ENCODE measurements at regions not wholly inside any gene's neighbourhood (a gene's known extent, or its start where the extent isn't known, plus 50 kb on each side); places are given as distances from the start of the nearest gene placed in this dataset.
A peak's percentile ranks its signal among the peaks of the same experiment; 100 is the strongest.

DNA sequence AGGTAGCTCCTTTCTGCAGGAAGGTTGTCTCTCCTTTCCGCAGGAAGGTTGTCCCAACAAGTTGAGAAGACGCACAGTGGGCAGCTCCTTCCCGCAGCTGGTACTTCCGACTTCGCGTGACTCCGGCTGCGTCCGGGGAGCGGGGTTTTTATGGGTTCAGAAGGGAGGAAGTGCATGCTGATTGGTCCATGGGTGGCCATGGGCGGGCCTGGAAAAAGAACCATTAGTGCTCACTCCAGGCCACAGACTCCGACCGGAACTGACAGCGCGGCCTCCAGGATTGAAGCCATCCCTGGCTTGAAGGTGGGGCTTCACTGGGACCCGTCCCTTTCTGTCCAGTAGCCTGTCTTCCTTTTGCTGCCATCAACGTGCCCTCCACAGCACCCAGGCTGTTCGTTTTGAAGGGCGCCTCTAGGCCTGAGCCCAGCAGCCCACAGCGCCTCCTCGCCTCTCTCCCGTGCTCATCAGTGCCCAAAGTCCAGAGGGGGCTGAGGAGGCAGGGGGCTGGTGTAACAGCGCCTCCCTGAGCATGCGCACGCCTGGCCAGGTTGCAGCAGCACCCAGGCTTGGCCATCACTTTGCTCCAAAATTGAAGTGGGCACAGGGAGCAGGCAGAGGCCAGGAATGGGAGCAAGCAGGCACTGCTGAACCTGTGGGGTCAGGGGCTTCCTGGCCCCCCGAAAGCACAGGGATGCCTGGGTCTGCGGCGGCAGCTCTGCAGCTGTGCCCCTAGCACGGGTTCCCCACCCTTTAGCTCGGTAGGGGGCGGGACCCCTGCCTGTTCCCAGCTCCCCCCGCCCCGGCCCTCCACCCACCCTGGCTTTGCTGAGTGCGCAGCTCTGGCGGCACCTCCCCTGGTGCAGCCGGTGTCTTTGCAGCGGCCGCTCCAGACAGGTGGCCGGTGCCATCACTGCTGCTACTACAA lies 330.6 kb upstream of the MCTP2 start:
- CTCF ChIA-PET, result no interaction called here
- Mint-ChIP-seq H3K4me1 (no peaks in the 10 kb centered on the region), H3K4me3 (no peak overlapping the region), H3K36me3 (no peaks in the 10 kb centered on the region), H3K9me3 (no peaks in the 10 kb centered on the region), H3K27me3 (peaks cover 4% of the 10 kb centered on the region in 2 donors), H3K27ac (no peak overlapping the region)
- POLR2A ChIA-PET, result no interaction called here
- H3K4me3 ChIP-seq (ENCODE audit: control insufficient read depth in 1 of 2, extremely low read depth in 1 of 2, low read length in 1 of 2), result no peak overlapping the region
- H3K27me3 ChIP-seq (replicated peaks in 1 of 2; ENCODE audit: control insufficient read depth in 2 of 2, extremely low read depth in 1 of 2, insufficient read depth in 2 of 2, low read length in 1 of 2), result peaks cover 0 to 4% of the 10 kb centered on the region in 2 experiments
- H3K36me3 ChIP-seq (ENCODE audit: control insufficient read depth in 2 of 2, extremely low read depth in 1 of 2, insufficient read depth in 1 of 2, low read length in 1 of 2), result no peaks in the 10 kb centered on the region
- WGBS (ENCODE audit: insufficient coverage), result 83% methylated on average over 21 of the region's 39 CpGs
- H3K4me1 ChIP-seq (ENCODE audit: control insufficient read depth in 1 of 2, extremely low read depth in 1 of 2, insufficient read depth in 2 of 2, low read length in 2 of 2), result no peaks in the 10 kb centered on the region
- ATAC-seq (replicated peaks in 1 of 4) (peak in 1 of 4 experiments; percentile 13), DNase-seq (no peak)
- H3K9me3 ChIP-seq, result no peaks in the 10 kb centered on the region
- H3K27ac ChIP-seq (ENCODE audit: low read length), result no peak overlapping the region

DNA sequence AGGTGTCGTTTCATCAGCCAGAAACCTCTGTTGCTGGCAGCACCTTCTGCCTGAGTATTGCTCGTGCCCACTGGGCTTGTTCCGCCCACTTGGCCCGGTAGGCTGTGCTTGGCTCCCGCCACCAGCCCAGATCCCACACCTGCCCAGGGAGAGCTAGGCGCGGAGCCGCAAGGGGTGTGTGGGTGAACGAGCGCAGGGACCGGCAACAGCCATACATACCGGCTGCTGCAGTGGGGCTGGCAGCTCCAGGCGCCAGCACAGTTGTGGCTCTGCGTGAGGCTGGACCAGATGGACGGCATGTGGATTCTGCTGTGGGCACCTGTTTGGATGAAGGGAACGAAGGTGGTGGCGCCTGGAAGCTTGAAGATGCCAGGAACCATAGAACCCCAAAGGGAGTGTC lies 331.5 kb upstream of the MCTP2 start:
- no peaks in the 10 kb centered on the region for H3K9me3 Mint-ChIP-seq
- POLR2A ChIA-PET, result no interaction called here
- 92% methylated on average over 17 of the region's 17 CpGs for WGBS (ENCODE audit: insufficient coverage)
- DNase-seq (no peak), ATAC-seq (replicated peaks in 1 of 4) (no peak)
- no peaks in the 10 kb centered on the region for H3K36me3 Mint-ChIP-seq
- H3K4me3 Mint-ChIP-seq, result no peak overlapping the region
- H3K4me1 ChIP-seq (ENCODE audit: control insufficient read depth in 1 of 2, extremely low read depth in 1 of 2, insufficient read depth in 2 of 2, low read length in 2 of 2), result no peaks in the 10 kb centered on the region
- CTCF ChIA-PET, result no interaction called here
- H3K9me3 ChIP-seq, result no peaks in the 10 kb centered on the region
- no peak overlapping the region for H3K27ac Mint-ChIP-seq
- no peak overlapping the region for H3K4me3 ChIP-seq (ENCODE audit: control insufficient read depth in 1 of 2, extremely low read depth in 1 of 2, low read length in 1 of 2)
- H3K27ac ChIP-seq (ENCODE audit: low read length), result no peak overlapping the region
- H3K36me3 ChIP-seq (ENCODE audit: control insufficient read depth in 2 of 2, extremely low read depth in 1 of 2, insufficient read depth in 1 of 2, low read length in 1 of 2), result no peaks in the 10 kb centered on the region
- H3K27me3 Mint-ChIP-seq, result peaks cover 4% of the 10 kb centered on the region in 2 donors
- H3K27me3 ChIP-seq (replicated peaks in 1 of 2; ENCODE audit: control insufficient read depth in 2 of 2, extremely low read depth in 1 of 2, insufficient read depth in 2 of 2, low read length in 1 of 2), result peaks cover 0 to 4% of the 10 kb centered on the region in 2 experiments
- no peaks in the 10 kb centered on the region for H3K4me1 Mint-ChIP-seq

DNA sequence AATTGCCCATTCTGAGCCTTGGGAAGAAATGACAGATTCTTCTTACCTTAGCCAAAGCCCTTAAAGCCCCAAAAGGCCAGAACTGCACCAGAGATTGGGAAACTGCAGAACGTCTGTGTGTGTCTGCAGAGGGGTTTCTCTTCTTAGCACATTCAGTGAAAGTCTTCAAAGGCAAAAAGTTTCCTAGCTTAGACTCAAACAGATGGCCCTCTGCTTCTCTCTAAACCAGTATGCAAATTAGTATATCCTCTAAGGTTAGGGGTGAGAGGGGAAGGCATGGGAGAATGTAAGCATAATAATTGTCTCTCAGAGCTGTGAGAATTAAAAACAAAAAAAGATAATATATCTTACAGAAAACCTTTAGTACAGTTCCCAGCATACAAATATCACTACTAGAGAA lies 334.0 kb upstream of the MCTP2 start:
- Histone ChIP-seq H3K4me3 (ENCODE audit: control insufficient read depth in 1 of 2, extremely low read depth in 1 of 2, low read length in 1 of 2) (no peak overlapping the region), H3K27ac (ENCODE audit: low read length) (no peak overlapping the region), H3K4me1 (ENCODE audit: control insufficient read depth in 1 of 2, extremely low read depth in 1 of 2, insufficient read depth in 2 of 2, low read length in 2 of 2) (no peaks in the 10 kb centered on the region), H3K27me3 (replicated peaks in 1 of 2; ENCODE audit: control insufficient read depth in 2 of 2, extremely low read depth in 1 of 2, insufficient read depth in 2 of 2, low read length in 1 of 2) (peaks cover 0 to 4% of the 10 kb centered on the region in 2 experiments), H3K36me3 (ENCODE audit: control insufficient read depth in 2 of 2, extremely low read depth in 1 of 2, insufficient read depth in 1 of 2, low read length in 1 of 2) (no peaks in the 10 kb centered on the region), H3K9me3 (no peaks in the 10 kb centered on the region)
- H3K4me1 Mint-ChIP-seq, result no peaks in the 10 kb centered on the region
- no peak overlapping the region for H3K4me3 Mint-ChIP-seq
- DNase-seq, result no peak
- CTCF ChIA-PET, result no interaction called here
- H3K27me3 Mint-ChIP-seq, result peaks cover 0 to 4% of the 10 kb centered on the region in 2 donors
- ATAC-seq (replicated peaks in 1 of 4), result no peak
- H3K27ac Mint-ChIP-seq, result no peak overlapping the region
- H3K36me3 Mint-ChIP-seq, result no peaks in the 10 kb centered on the region
- no CpG with 5 or more reads among the region's 1 CpG for WGBS (ENCODE audit: insufficient coverage)
- H3K9me3 Mint-ChIP-seq, result no peaks in the 10 kb centered on the region
- POLR2A ChIA-PET, result no interaction called here

DNA sequence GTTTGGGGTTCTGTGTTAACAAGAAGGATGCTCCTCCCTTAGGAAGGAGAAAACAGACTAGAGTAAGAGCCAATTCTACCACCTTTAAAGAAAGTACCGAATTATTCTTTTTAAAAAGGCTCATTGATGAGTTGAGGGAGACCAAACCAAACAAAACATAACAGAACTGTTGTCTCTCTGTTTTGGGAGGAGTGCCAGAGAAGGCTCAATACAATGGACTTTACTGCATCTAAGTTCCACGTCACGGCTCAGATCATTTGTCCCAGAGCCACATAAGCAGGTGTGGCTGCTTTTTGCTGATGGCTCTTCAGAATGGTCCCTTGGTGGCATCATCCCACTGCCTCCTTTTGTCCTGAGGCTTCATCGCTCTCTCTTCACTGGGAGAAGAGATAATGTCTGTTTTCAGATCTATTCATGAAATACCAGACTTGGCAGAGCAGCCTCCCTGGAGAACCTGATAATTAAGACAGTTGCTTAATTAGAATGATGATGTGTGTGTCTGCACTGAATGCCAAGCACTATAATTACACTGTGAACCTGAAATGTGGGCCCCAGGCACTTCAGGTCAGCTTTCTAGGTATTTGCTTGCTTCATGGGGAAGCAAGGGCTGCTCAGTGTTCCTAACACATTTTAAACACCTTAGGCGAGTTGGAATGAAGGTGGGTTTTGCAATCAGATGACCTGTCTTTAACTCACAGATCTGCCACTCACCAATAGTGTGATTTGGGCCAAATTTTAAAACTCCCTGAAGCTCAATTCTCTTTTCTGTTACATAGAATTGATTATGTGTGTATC lies 335.2 kb upstream of the MCTP2 start:
- ATAC-seq (replicated peaks in 1 of 4), result no peak
- Histone ChIP-seq H3K9me3 (no peaks in the 10 kb centered on the region), H3K36me3 (ENCODE audit: control insufficient read depth in 2 of 2, extremely low read depth in 1 of 2, insufficient read depth in 1 of 2, low read length in 1 of 2) (no peaks in the 10 kb centered on the region), H3K27ac (ENCODE audit: low read length) (no peak overlapping the region), H3K27me3 (replicated peaks in 1 of 2; ENCODE audit: control insufficient read depth in 2 of 2, extremely low read depth in 1 of 2, insufficient read depth in 2 of 2, low read length in 1 of 2) (peaks cover 0 to 4% of the 10 kb centered on the region in 2 experiments), H3K4me3 (ENCODE audit: control insufficient read depth in 1 of 2, extremely low read depth in 1 of 2, low read length in 1 of 2) (no peak overlapping the region), H3K4me1 (ENCODE audit: control insufficient read depth in 1 of 2, extremely low read depth in 1 of 2, insufficient read depth in 2 of 2, low read length in 2 of 2) (no peaks in the 10 kb centered on the region)
- Mint-ChIP-seq H3K27me3 (peaks cover 3 to 4% of the 10 kb centered on the region in 2 donors), H3K27ac (no peak overlapping the region), H3K4me3 (no peak overlapping the region), H3K36me3 (no peaks in the 10 kb centered on the region), H3K4me1 (no peaks in the 10 kb centered on the region), H3K9me3 (no peaks in the 10 kb centered on the region)
- ChIA-PET CTCF (no interaction called here), POLR2A (no interaction called here)
- DNase-seq, result no peak
- 88% methylated on average over 2 of the region's 5 CpGs for WGBS (ENCODE audit: insufficient coverage)

DNA sequence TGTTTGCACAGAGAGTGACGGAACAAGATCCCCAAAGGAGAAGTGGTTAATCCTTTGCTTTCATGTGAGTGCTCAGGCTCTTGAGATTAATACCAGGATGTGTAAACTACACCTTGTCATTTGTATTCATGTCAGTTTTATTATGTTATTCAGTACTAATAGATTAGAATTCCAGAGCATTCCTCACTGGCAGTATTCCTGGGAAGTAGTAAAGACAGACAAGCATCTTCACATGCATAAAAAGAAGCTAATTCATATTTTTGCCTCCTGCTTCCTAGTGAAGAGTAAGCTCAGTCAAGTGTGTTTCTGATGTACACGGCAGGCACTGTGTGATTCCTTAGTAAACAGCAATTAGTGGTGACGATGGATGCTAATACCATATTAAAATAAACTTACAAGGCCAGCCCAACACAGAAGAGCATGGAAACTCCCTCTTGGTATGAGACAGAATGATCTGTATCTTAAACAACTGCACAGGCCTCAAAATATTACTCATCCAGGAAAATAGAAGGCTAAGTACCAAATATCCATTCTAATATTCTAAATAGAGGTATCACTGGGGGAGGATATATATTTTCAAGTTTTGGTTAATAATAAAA lies 336.8 kb upstream of the MCTP2 start:
- no peaks in the 10 kb centered on the region for H3K9me3 Mint-ChIP-seq
- H3K4me1 Mint-ChIP-seq, result no peaks in the 10 kb centered on the region
- H3K27me3 Mint-ChIP-seq, result peaks cover 3% of the 10 kb centered on the region in 2 donors
- no peaks in the 10 kb centered on the region for H3K36me3 Mint-ChIP-seq
- no peaks in the 10 kb centered on the region for H3K27me3 ChIP-seq (replicated peaks in 1 of 2; ENCODE audit: control insufficient read depth in 2 of 2, extremely low read depth in 1 of 2, insufficient read depth in 2 of 2, low read length in 1 of 2)
- CTCF ChIA-PET, result no interaction called here
- H3K4me3 ChIP-seq (ENCODE audit: control insufficient read depth in 1 of 2, extremely low read depth in 1 of 2, low read length in 1 of 2), result no peak overlapping the region
- POLR2A ChIA-PET, result no interaction called here
- no peak for DNase-seq
- H3K27ac ChIP-seq (ENCODE audit: low read length), result no peak overlapping the region
- WGBS (ENCODE audit: insufficient coverage), result no CpG with 5 or more reads among the region's 3 CpGs
- no peak for ATAC-seq (replicated peaks in 1 of 4)
- H3K27ac Mint-ChIP-seq, result no peak overlapping the region
- no peak overlapping the region for H3K4me3 Mint-ChIP-seq
- H3K4me1 ChIP-seq (ENCODE audit: control insufficient read depth in 1 of 2, extremely low read depth in 1 of 2, insufficient read depth in 2 of 2, low read length in 2 of 2), result no peaks in the 10 kb centered on the region
- H3K9me3 ChIP-seq, result no peaks in the 10 kb centered on the region
- no peaks in the 10 kb centered on the region for H3K36me3 ChIP-seq (ENCODE audit: control insufficient read depth in 2 of 2, extremely low read depth in 1 of 2, insufficient read depth in 1 of 2, low read length in 1 of 2)

DNA sequence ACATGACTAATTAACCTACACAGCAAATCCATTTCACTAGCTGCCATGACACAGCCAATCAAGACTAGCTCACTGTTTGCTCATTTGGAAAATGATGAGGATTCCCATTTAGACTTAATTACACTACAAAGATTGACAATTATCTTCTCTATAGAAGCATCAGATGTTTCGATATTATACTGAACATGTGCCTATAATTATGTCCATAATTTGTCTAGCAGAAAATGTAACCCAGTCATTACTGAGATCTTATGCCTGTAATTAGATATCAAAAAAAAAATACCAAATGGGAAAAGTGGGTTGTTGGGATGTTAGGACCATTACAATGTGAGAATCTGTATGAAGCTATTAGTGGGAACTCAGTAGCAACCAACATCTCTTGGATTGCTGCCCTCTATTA lies 344.2 kb upstream of the MCTP2 start:
- H3K4me3 Mint-ChIP-seq, result no peak overlapping the region
- H3K27ac Mint-ChIP-seq, result no peak overlapping the region
- CTCF ChIA-PET, result no interaction called here
- no peaks in the 10 kb centered on the region for H3K36me3 Mint-ChIP-seq
- no peaks in the 10 kb centered on the region for H3K4me1 Mint-ChIP-seq
- Histone ChIP-seq H3K4me1 (ENCODE audit: control insufficient read depth in 1 of 2, extremely low read depth in 1 of 2, insufficient read depth in 2 of 2, low read length in 2 of 2) (no peaks in the 10 kb centered on the region), H3K9me3 (no peaks in the 10 kb centered on the region), H3K4me3 (ENCODE audit: control insufficient read depth in 1 of 2, extremely low read depth in 1 of 2, low read length in 1 of 2) (no peak overlapping the region), H3K27ac (ENCODE audit: low read length) (no peak overlapping the region), H3K36me3 (ENCODE audit: control insufficient read depth in 2 of 2, extremely low read depth in 1 of 2, insufficient read depth in 1 of 2, low read length in 1 of 2) (no peaks in the 10 kb centered on the region), H3K27me3 (replicated peaks in 1 of 2; ENCODE audit: control insufficient read depth in 2 of 2, extremely low read depth in 1 of 2, insufficient read depth in 2 of 2, low read length in 1 of 2) (no peaks in the 10 kb centered on the region)
- WGBS (ENCODE audit: insufficient coverage), result no CpG with 5 or more reads among the region's 1 CpG
- peaks cover 7% of the 10 kb centered on the region in 2 donors for H3K27me3 Mint-ChIP-seq
- POLR2A ChIA-PET, result no interaction called here
- ATAC-seq (replicated peaks in 1 of 4) (no peak), DNase-seq (no peak)
- H3K9me3 Mint-ChIP-seq, result no peaks in the 10 kb centered on the region

All from T-cell (primary cell).